HG02610 (cell line): ENCODE measurements at regions not wholly inside any gene's neighbourhood (a gene's known extent, or its start where the extent isn't known, plus 50 kb on each side); places are given as distances from the start of the nearest gene placed in this dataset.
"Not testable (repeated sequence)": the region's sequence is repeated elsewhere in the genome, so short reads cannot be mapped to it uniquely, and the experiment has no call there.

Experiments used
- ATAC-seq: cut with Tn5 transposase; IDR thresholded peaks from one replicate; pipeline ENCODE4 v1.9.1; 2021; ENCODE audit warnings: mild to moderate bottlenecking, moderate library complexity; ENCODE audit not compliant: unreplicated experiment

GRCh38 chr1:170370087-170370486, 161.9 kb upstream of the GORAB start:
- ATAC-seq, result no peak

- no peak for ATAC-seq
Measured at GRCh38 chr1:170375082-170375723, 156.8 kb upstream of the GORAB start.

- no peak for ATAC-seq
Measured at GRCh38 chr1:170376801-170377385, 155.1 kb upstream of the GORAB start.

GRCh38 chr1:170377440-170377839, 154.5 kb upstream of the GORAB start:
- no peak for ATAC-seq

- no peak for ATAC-seq
Measured at GRCh38 chr1:170377896-170378634, 153.9 kb upstream of the GORAB start.

GRCh38 chr1:170385750-170386149, 146.2 kb upstream of the GORAB start:
- no peak for ATAC-seq

GRCh38 chr1:170388489-170388888, 143.5 kb upstream of the GORAB start:
- no peak for ATAC-seq

- ATAC-seq, result no peak
Measured at GRCh38 chr1:170395149-170395548, 136.8 kb upstream of the GORAB start.

- no peak for ATAC-seq
Measured at GRCh38 chr1:170397061-170397460, 134.9 kb upstream of the GORAB start.

GRCh38 chr1:170402476-170403311, 129.3 kb upstream of the GORAB start:
- ATAC-seq, result no peak

- no peak for ATAC-seq
Measured at GRCh38 chr1:170407138-170407537, 124.8 kb upstream of the GORAB start.

- ATAC-seq, result no peak
Measured at GRCh38 chr1:170407581-170407980, 124.4 kb upstream of the GORAB start.

- ATAC-seq, result no peak
Measured at GRCh38 chr1:170410401-170411166, 121.4 kb upstream of the GORAB start.

GRCh38 chr1:170414989-170415709, 116.8 kb upstream of the GORAB start:
- ATAC-seq, result no peak

GRCh38 chr1:170415710-170416372, 116.1 kb upstream of the GORAB start:
- ATAC-seq, result no peak

GRCh38 chr1:170424346-170424745, 107.6 kb upstream of the GORAB start:
- ATAC-seq, result no peak

- ATAC-seq, result no peak
Measured at GRCh38 chr1:170426596-170426995, 105.4 kb upstream of the GORAB start.

- not testable (repeated sequence) for ATAC-seq
Measured at GRCh38 chr1:170427002-170427401, 105.0 kb upstream of the GORAB start.

- no peak for ATAC-seq
Measured at GRCh38 chr1:170436928-170437327, 95.0 kb upstream of the GORAB start.
